IMR-90 (cell line): ENCODE measurements at regions not wholly inside any gene's neighbourhood (a gene's known extent, or its start where the extent isn't known, plus 50 kb on each side); places are given as distances from the start of the nearest gene placed in this dataset.

Source experiments
- ATAC-seq: fragments of 200-7000 bp; cut with Tn5 transposase; 2 replicates; pipeline ENCODE4 v1.9.1; 2020; ENCODE audit warnings: low read depth, mild to moderate bottlenecking, moderate library complexity
- BruUV-seq: library from RNA; stranded (reverse); fragments of 400-500 nt; replicated peaks from 2 replicates; lab custom pipeline; 2021; lab: Mats Ljungman, UMichigan
- CTCF ChIA-PET: fragments of 300-600 bp; formaldehyde crosslinking; extraction: SDS; loops from one replicate; lab custom pipeline; 2021; ENCODE audit warnings: antibody characterized with exemption; lab: Yijun Ruan, JAX
- POLR2A ChIA-PET: fragments of 300-600 bp; sonication (Branson Sonifier 250); formaldehyde crosslinking; loops from one replicate; lab custom pipeline; 2022; ENCODE audit warnings: antibody characterized with exemption; ENCODE audit not compliant: unreplicated experiment; lab: Charles Lee
- DNase-seq: peaks from one replicate; pipeline ENCODE4 v3.0.0; 2013
- H2AFZ ChIP-seq: replicated peaks from 2 replicates; pipeline ENCODE3; 2013; ENCODE audit warnings: low read length, mild to moderate bottlenecking; ENCODE audit not compliant: poor library complexity
- H2AK5ac ChIP-seq: 2 replicates; pipeline ENCODE4 v1.6.1; 2013; ENCODE audit warnings: low read depth, low read length, inconsistent platforms
- H2AK9ac ChIP-seq: replicated peaks from 2 replicates; pipeline ENCODE3; 2013; ENCODE audit warnings: mild to moderate bottlenecking, low read depth, low read length, moderate library complexity; ENCODE audit not compliant: poor library complexity
- H2BK120ac ChIP-seq: 2 replicates; pipeline ENCODE4 v1.6.1; 2013; ENCODE audit warnings: low read depth, low read length, inconsistent platforms
- H2BK15ac ChIP-seq: 3 replicates; pipeline ENCODE4 v1.6.1; 2013; ENCODE audit warnings: low read depth, low read length, inconsistent platforms
- H2BK20ac ChIP-seq: 2 replicates; pipeline ENCODE4 v1.6.1; 2013; ENCODE audit warnings: low read depth, mild to moderate bottlenecking, inconsistent platforms, low read length, moderate library complexity
- H2BK5ac ChIP-seq: 2 replicates; pipeline ENCODE4 v1.6.1; 2013; ENCODE audit warnings: mild to moderate bottlenecking, low read depth, low read length, inconsistent platforms; ENCODE audit not compliant: poor library complexity, severe bottlenecking
- H3K14ac ChIP-seq: replicated peaks from 2 replicates; pipeline ENCODE4 v1.6.1; 2013; ENCODE audit warnings: low read depth, low read length, inconsistent platforms
- H3K18ac ChIP-seq: 2 replicates; pipeline ENCODE4 v1.6.1; 2013; ENCODE audit warnings: low read depth, low read length, control low read depth
- H3K23ac ChIP-seq: 2 replicates; pipeline ENCODE4 v1.6.1; 2013; ENCODE audit warnings: low read depth, low read length, inconsistent platforms
- H3K27ac ChIP-seq: 2 replicates; pipeline ENCODE4 v1.5.1; 2013; ENCODE audit warnings: mild to moderate bottlenecking, control low read depth, low read length; ENCODE audit not compliant: insufficient read depth
- H3K27me3 ChIP-seq: 2 replicates; pipeline ENCODE4 v1.6.1; 2013; ENCODE audit warnings: low read length; ENCODE audit not compliant: control insufficient read depth, insufficient read depth
- H3K36me3 ChIP-seq: 2 replicates; pipeline ENCODE4 v1.6.1; 2013; ENCODE audit warnings: low read length, mixed read lengths; ENCODE audit not compliant: control insufficient read depth, insufficient read depth
- H3K4ac ChIP-seq: 2 replicates; pipeline ENCODE4 v1.6.1; 2013; ENCODE audit warnings: low read depth, low read length, inconsistent platforms
- H3K4me1 ChIP-seq: 2 replicates; pipeline ENCODE4 v1.6.1; 2013; ENCODE audit warnings: low read length, mixed read lengths; ENCODE audit not compliant: control insufficient read depth, insufficient read depth
- H3K4me2 ChIP-seq: 2 replicates; pipeline ENCODE4 v1.6.1; 2013; ENCODE audit warnings: low read depth, mild to moderate bottlenecking, control low read depth, low read length, moderate library complexity
- H3K4me3 ChIP-seq: 2 replicates; pipeline ENCODE4 v1.5.1; 2013; ENCODE audit warnings: low read depth, mild to moderate bottlenecking, control low read depth, low read length, moderate library complexity; ENCODE audit not compliant: insufficient read depth
- H3K56ac ChIP-seq: 2 replicates; pipeline ENCODE4 v1.6.1; 2013; ENCODE audit warnings: low read length, inconsistent platforms; ENCODE audit not compliant: insufficient read depth; ENCODE audit errors: extremely low read depth
- H3K79me1 ChIP-seq, 2 experiments: 2 replicates each; pipeline ENCODE4 v1.6.1; 2013; ENCODE audit warnings: low read length in 2 of 2, inconsistent platforms in 1 of 2, low read depth in 1 of 2
- H3K9ac ChIP-seq: 2 replicates; pipeline ENCODE4 v1.6.1; 2013; ENCODE audit warnings: low read depth, low read length, control low read depth
- H3K9me1 ChIP-seq: 2 replicates; pipeline ENCODE4 v1.6.1; 2013; ENCODE audit warnings: low read length, inconsistent platforms; ENCODE audit not compliant: insufficient read depth
- H3K9me3 ChIP-seq: 2 replicates; pipeline ENCODE4 v1.6.1; 2013; ENCODE audit warnings: low read length; ENCODE audit not compliant: control insufficient read depth, insufficient read depth
- H4K20me1 ChIP-seq: 2 replicates; pipeline ENCODE4 v1.6.1; 2013; ENCODE audit warnings: low read length, inconsistent platforms; ENCODE audit not compliant: insufficient read depth
- H4K5ac ChIP-seq: 2 replicates; pipeline ENCODE4 v1.6.1; 2013; ENCODE audit warnings: mild to moderate bottlenecking, low read depth, low read length, control low read depth
- H4K8ac ChIP-seq, 2 experiments: 2 replicates each; pipeline ENCODE4 v1.6.1; 2013; ENCODE audit warnings: low read depth in 2 of 2, low read length in 2 of 2, control low read depth in 1 of 2, inconsistent platforms in 1 of 2
- H4K91ac ChIP-seq: 2 replicates; pipeline ENCODE4 v1.6.1; 2013; ENCODE audit warnings: low read depth, low read length, inconsistent platforms; ENCODE audit not compliant: insufficient read depth
- BHLHE40 ChIP-seq: fragments of 150-350 bp; IDR thresholded peaks from 2 replicates; pipeline ENCODE4 v1.6.1; 2016; ENCODE audit warnings: mild to moderate bottlenecking, low read depth, low read length
- CEBPB ChIP-seq: IDR thresholded peaks from 2 replicates; pipeline ENCODE4 v1.6.1; 2012; ENCODE audit warnings: low read depth, low read length, improper control_type of control experiment
- CHD1 ChIP-seq: IDR thresholded peaks from 2 replicates; pipeline ENCODE4 v1.6.1; 2012; ENCODE audit warnings: low read depth, low read length, improper control_type of control experiment
- ELK1 ChIP-seq: fragments of 150-350 bp; IDR thresholded peaks from 2 replicates; pipeline ENCODE4 v1.6.1; 2016; ENCODE audit warnings: low read depth, mild to moderate bottlenecking, low read length, moderate library complexity, borderline replicate concordance
- FOS ChIP-seq: fragments of 150-350 bp; IDR thresholded peaks from 2 replicates; pipeline ENCODE4 v1.6.1; 2016; ENCODE audit warnings: low read depth, low read length
- MAFK ChIP-seq: IDR thresholded peaks from 2 replicates; pipeline ENCODE4 v1.6.1; 2012; ENCODE audit warnings: low read depth, low read length, improper control_type of control experiment
- MAZ ChIP-seq: IDR thresholded peaks from 2 replicates; pipeline ENCODE4 v1.6.1; 2012; ENCODE audit warnings: low read depth, mild to moderate bottlenecking, low read length, improper control_type of control experiment, moderate library complexity, borderline replicate concordance
- MXI1 ChIP-seq: IDR thresholded peaks from 2 replicates; pipeline ENCODE4 v1.6.1; 2012; ENCODE audit warnings: low read depth, mild to moderate bottlenecking, low read length, moderate library complexity, borderline replicate concordance
- NFE2L2 ChIP-seq: fragments of 150-350 bp; IDR thresholded peaks from 2 replicates; pipeline ENCODE4 v1.6.1; 2016; ENCODE audit warnings: low read depth, mild to moderate bottlenecking, low read length
- POLR2A ChIP-seq: IDR thresholded peaks from 2 replicates; pipeline ENCODE4 v1.6.1; 2012; ENCODE audit warnings: mild to moderate bottlenecking, low read depth, low read length
- RAD21 ChIP-seq: IDR thresholded peaks from 2 replicates; pipeline ENCODE4 v1.6.1; 2012; ENCODE audit warnings: low read length, improper control_type of control experiment
- RCOR1 ChIP-seq: IDR thresholded peaks from 2 replicates; pipeline ENCODE4 v1.6.1; 2012; ENCODE audit warnings: mild to moderate bottlenecking, low read length, improper control_type of control experiment; ENCODE audit not compliant: insufficient replicate concordance
- RFX5 ChIP-seq: IDR thresholded peaks from 2 replicates; pipeline ENCODE4 v1.8.0; 2012; ENCODE audit warnings: low read depth, mild to moderate bottlenecking, low read length, moderate library complexity
- SMC3 ChIP-seq: fragments of 150-350 bp; IDR thresholded peaks from 2 replicates; pipeline ENCODE4 v1.6.1; 2016; ENCODE audit warnings: low read depth, mild to moderate bottlenecking, antibody characterized with exemption, low read length, moderate library complexity
- USF2 ChIP-seq: fragments of 150-350 bp; IDR thresholded peaks from 2 replicates; pipeline ENCODE4 v1.6.1; 2017; ENCODE audit warnings: mild to moderate bottlenecking, antibody characterized with exemption, low read length, low read depth
- WGBS, 2 experiments: methylation state at CpG; one replicate each; pipeline versions ENCODE4 v1.1.5 to v1.1.7; 2013; ENCODE audit warnings: missing lambda C conversion rate in 2 of 2; ENCODE audit not compliant: insufficient read length in 1 of 2; ENCODE audit errors: extremely low coverage in 2 of 2; 5-methylcytosine and 5-hydroxymethylcytosine counted together
- dilution Hi-C: fragments of 300-500 bp; cut with HindIII; formaldehyde crosslinking; loops from one replicate; pipeline ENCODE4 v1.14.3; 2018; ENCODE audit warnings: low sequenced_read_pairs; ENCODE audit not compliant: unreplicated experiment
- in situ Hi-C: fragments of 300-500 bp; cut with MboI; formaldehyde crosslinking; loops from 3 replicates; pipeline ENCODE4 v1.14.3; 2019; ENCODE audit warnings: low sequenced_read_pairs, inconsistent platforms, mixed read lengths
- intact Hi-C: fragments of 100-400 bp; cut with micrococcal nuclease; formaldehyde crosslinking; loops from 2 replicates; pipeline ENCODE4 v1.10.0; 2022
- TF ChIP-seq, protein P1 (sequence below): conservative IDR thresholded peaks from 2 replicates; pipeline ENCODE4 v1.5.1; 2012; ENCODE audit warnings: mild to moderate bottlenecking, low read depth, low read length, improper control_type of control experiment

GRCh38 chr3:106589311-106589942, 720.6 kb upstream of the CBLB start:
- H3K27ac ChIP-seq, result no peak overlapping the region
- no peak overlapping the region for H4K8ac ChIP-seq
- H4K20me1 ChIP-seq, result no peaks in the 10 kb centered on the region
- no peaks in the 10 kb centered on the region for H3K27me3 ChIP-seq
- dilution Hi-C loops, result no loop called here
- H2BK120ac ChIP-seq, result no peak overlapping the region
- intact Hi-C loops, result no loop called here
- H4K5ac ChIP-seq, result no peak overlapping the region
- H4K91ac ChIP-seq, result no peak overlapping the region
- CTCF ChIA-PET, result no interaction called here
- H3K4me2 ChIP-seq, result no peak overlapping the region
- no peaks in the 10 kb centered on the region for H3K9me3 ChIP-seq
- ATAC-seq, result no peak
- H2AK5ac ChIP-seq, result no peak overlapping the region
- no peak overlapping the region for H3K18ac ChIP-seq
- no CpG with 5 or more reads among the region's 5 CpGs for WGBS, 2 experiments
- H3K9me1 ChIP-seq, result no peaks in the 10 kb centered on the region
- no peak overlapping the region for H3K9ac ChIP-seq
- no peak overlapping the region for H2BK20ac ChIP-seq
- H3K79me1 ChIP-seq, result no peaks in the 10 kb centered on the region
- no peak overlapping the region for H2AK9ac ChIP-seq
- H2BK15ac ChIP-seq, result no peak overlapping the region
- POLR2A ChIA-PET, result no interaction called here
- no peak overlapping the region for H3K23ac ChIP-seq
- no peak overlapping the region for H3K4ac ChIP-seq
- BruUV-seq, result no TSS peak
- no peak overlapping the region for H3K14ac ChIP-seq
- TF ChIP-seq CHD1, result no peak
- TF ChIP-seq SMC3, result no peak
- no peak for TF ChIP-seq FOS
- TF ChIP-seq RAD21, result no peak
- no peak for TF ChIP-seq MAZ
- TF ChIP-seq USF2, result no peak
- TF ChIP-seq BHLHE40, result no peak
- TF ChIP-seq POLR2A, result no peak
- TF ChIP-seq, protein P1, sequence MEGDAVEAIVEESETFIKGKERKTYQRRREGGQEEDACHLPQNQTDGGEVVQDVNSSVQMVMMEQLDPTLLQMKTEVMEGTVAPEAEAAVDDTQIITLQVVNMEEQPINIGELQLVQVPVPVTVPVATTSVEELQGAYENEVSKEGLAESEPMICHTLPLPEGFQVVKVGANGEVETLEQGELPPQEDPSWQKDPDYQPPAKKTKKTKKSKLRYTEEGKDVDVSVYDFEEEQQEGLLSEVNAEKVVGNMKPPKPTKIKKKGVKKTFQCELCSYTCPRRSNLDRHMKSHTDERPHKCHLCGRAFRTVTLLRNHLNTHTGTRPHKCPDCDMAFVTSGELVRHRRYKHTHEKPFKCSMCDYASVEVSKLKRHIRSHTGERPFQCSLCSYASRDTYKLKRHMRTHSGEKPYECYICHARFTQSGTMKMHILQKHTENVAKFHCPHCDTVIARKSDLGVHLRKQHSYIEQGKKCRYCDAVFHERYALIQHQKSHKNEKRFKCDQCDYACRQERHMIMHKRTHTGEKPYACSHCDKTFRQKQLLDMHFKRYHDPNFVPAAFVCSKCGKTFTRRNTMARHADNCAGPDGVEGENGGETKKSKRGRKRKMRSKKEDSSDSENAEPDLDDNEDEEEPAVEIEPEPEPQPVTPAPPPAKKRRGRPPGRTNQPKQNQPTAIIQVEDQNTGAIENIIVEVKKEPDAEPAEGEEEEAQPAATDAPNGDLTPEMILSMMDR, result no peak
- no peak for TF ChIP-seq MXI1
- TF ChIP-seq RFX5, result no peak
- TF ChIP-seq MAFK, result no peak
- no peak for TF ChIP-seq CEBPB
- no peak for TF ChIP-seq NFE2L2
- no peak for TF ChIP-seq ELK1
- TF ChIP-seq RCOR1, result no peak
- in situ Hi-C loops, result no loop called here
- H3K36me3 ChIP-seq, result no peaks in the 10 kb centered on the region
- no peak overlapping the region for H2BK5ac ChIP-seq
- no peak overlapping the region for H3K56ac ChIP-seq
- H3K4me1 ChIP-seq, result no peaks in the 10 kb centered on the region
- H2AFZ ChIP-seq, result no peak overlapping the region
- peak; percentile 27 for DNase-seq
- no peak overlapping the region for H3K4me3 ChIP-seq
